HCT116 (cell line): ENCODE measurements at regions not wholly inside any gene's neighbourhood (a gene's known extent, or its start where the extent isn't known, plus 50 kb on each side); places are given as distances from the start of the nearest gene placed in this dataset.

Source experiments
- ATAC-seq: fragments of 200-7000 bp; cut with Tn5 transposase; 2 replicates; pipeline ENCODE4 v1.9.1; 2020; ENCODE audit warnings: mild to moderate bottlenecking, moderate library complexity
- BruUV-seq: library from RNA; stranded (reverse); fragments of 400-500 nt; replicated peaks from 2 replicates; lab custom pipeline; 2021; lab: Mats Ljungman, UMichigan
- CTCF ChIA-PET: fragments of 300-600 bp; sonication (Branson Sonifier 250); formaldehyde crosslinking; loops from one replicate; lab custom pipeline; 2021; ENCODE audit warnings: antibody characterized with exemption; lab: Charles Lee
- POLR2A ChIA-PET: fragments of 300-600, 350-600 bp; sonication (Branson Sonifier 250); formaldehyde crosslinking; loops from one replicate; lab custom pipeline; 2021; ENCODE audit warnings: antibody characterized with exemption; lab: Charles Lee
- RAD21 ChIA-PET, 2 experiments: fragments of 300-600 bp; sonication (Branson Sonifier 250); formaldehyde crosslinking; loops; one replicate each; lab custom pipeline; 2023; ENCODE audit warnings: low total read pairs in 2 of 2; ENCODE audit not compliant: uncharacterized antibody in 2 of 2, unreplicated experiment in 2 of 2, low non-redundant PET in 1 of 2; lab: Charles Lee
- DNase-seq: peaks from one replicate; pipeline ENCODE4 v3.0.0-alpha.2; 2010; ENCODE audit warnings: low read depth, low spot score
- H2AFZ ChIP-seq: fragments of 200-600 bp; shearing (Covaris generic), sonication (generic); 2 replicates; pipeline ENCODE4 v1.6.1; 2017; ENCODE audit warnings: low read depth, mixed run types, mixed read lengths, antibody characterized with exemption, low read length; ENCODE audit not compliant: poor library complexity, severe bottlenecking
- H3K27ac ChIP-seq: 2 replicates; pipeline ENCODE4 v1.5.1; 2012; ENCODE audit warnings: low read depth, low read length
- H3K27me3 ChIP-seq: fragments of 200-600 bp; sonication (generic); 2 replicates; pipeline ENCODE4 v1.6.1; 2016; ENCODE audit warnings: mixed run types, low read length, mixed read lengths; ENCODE audit not compliant: insufficient read depth
- H3K36me3 ChIP-seq, 2 experiments: fragments of 200-500 bp in 1 of 2; fragments of 200-600 bp in 1 of 2; sonication (Bioruptor generic) in 1 of 2; sonication (generic) in 1 of 2; 2 replicates each; pipeline versions ENCODE4 v1.5.1 to v1.6.1; 2014 to 2016; ENCODE audit warnings: low read length in 2 of 2, inconsistent platforms in 1 of 2, mixed read lengths in 1 of 2, mixed run types in 1 of 2; ENCODE audit not compliant: insufficient read depth in 2 of 2, control insufficient read depth in 1 of 2
- H3K4me1 ChIP-seq, 2 experiments: fragments of 200-600 bp in 1 of 2; sonication (generic) in 1 of 2; 2 replicates each; pipeline versions ENCODE4 v1.5.1 to v1.6.1; 2012 to 2017; ENCODE audit warnings: low read length in 2 of 2, inconsistent platforms in 1 of 2, mild to moderate bottlenecking in 1 of 2, mixed read lengths in 1 of 2, mixed run types in 1 of 2, moderate library complexity in 1 of 2; ENCODE audit not compliant: insufficient read depth in 2 of 2, control insufficient read depth in 1 of 2
- H3K4me2 ChIP-seq: fragments of 200-600 bp; sonication (generic); 2 replicates; pipeline ENCODE4 v1.6.1; 2017; ENCODE audit warnings: mixed run types, low read length, mixed read lengths
- H3K4me3 ChIP-seq, 2 experiments: fragments of 200-600 bp in 1 of 2; sonication (generic) in 1 of 2; replicated peaks in 1 of 2; 2 replicates each; pipeline ENCODE4 v1.5.1; 2011 to 2016; ENCODE audit warnings: low read length in 2 of 2, control low read depth in 1 of 2, low read depth in 1 of 2, mild to moderate bottlenecking in 1 of 2, mixed read lengths in 1 of 2, mixed run types in 1 of 2
- H3K79me2 ChIP-seq: fragments of 200-600 bp; sonication (generic); 2 replicates; pipeline ENCODE4 v1.6.1; 2017; ENCODE audit warnings: mild to moderate bottlenecking, mixed run types, low read length, moderate library complexity, mixed read lengths; ENCODE audit not compliant: insufficient read depth
- H3K9ac ChIP-seq: fragments of 200-600 bp; sonication (generic); 2 replicates; pipeline ENCODE4 v1.6.1; 2016; ENCODE audit warnings: low read length, mixed read lengths
- H3K9me2 ChIP-seq: fragments of 200-600 bp; sonication (generic), shearing (Covaris generic); 2 replicates; pipeline ENCODE4 v1.6.1; 2017; ENCODE audit warnings: mixed run types, mild to moderate bottlenecking, moderate library complexity; ENCODE audit not compliant: insufficient read depth
- H3K9me3 ChIP-seq, 2 experiments: fragments of 200-500 bp in 1 of 2; fragments of 200-600 bp in 1 of 2; sonication (Bioruptor generic) in 1 of 2; sonication (generic) in 1 of 2; 2 replicates each; pipeline ENCODE4 v1.6.1; 2014 to 2017; ENCODE audit warnings: low read length in 2 of 2, mixed read lengths in 2 of 2, inconsistent platforms in 1 of 2, low read depth in 1 of 2, mild to moderate bottlenecking in 1 of 2, mixed run types in 1 of 2, moderate library complexity in 1 of 2; ENCODE audit not compliant: control insufficient read depth in 1 of 2, insufficient read depth in 1 of 2
- H4K20me1 ChIP-seq: fragments of 200-600 bp; sonication (generic), shearing (Covaris generic); 2 replicates; pipeline ENCODE4 v1.6.1; 2017; ENCODE audit warnings: mixed run types, mild to moderate bottlenecking, moderate library complexity; ENCODE audit not compliant: insufficient read depth
- ATF3 ChIP-seq: IDR thresholded peaks from 2 replicates; pipeline ENCODE4 v1.6.1; 2012
- CBX3 ChIP-seq: IDR thresholded peaks from 2 replicates; pipeline ENCODE4 v1.6.1; 2012; ENCODE audit warnings: low read depth
- CEBPB ChIP-seq: IDR thresholded peaks from 2 replicates; pipeline ENCODE4 v1.6.1; 2012; ENCODE audit warnings: low read depth
- EGR1 ChIP-seq: IDR thresholded peaks from 2 replicates; pipeline ENCODE4 v1.6.1; 2012; ENCODE audit warnings: low read depth
- ELF1 ChIP-seq: IDR thresholded peaks from 2 replicates; pipeline ENCODE4 v1.6.1; 2012; ENCODE audit warnings: low read depth, borderline replicate concordance
- EZH2 ChIP-seq: fragments of 200-600 bp; sonication (generic); IDR thresholded peaks from 2 replicates; pipeline ENCODE4 v1.6.1; 2017; ENCODE audit warnings: antibody characterized with exemption, mixed run types
- FOSL1 ChIP-seq: IDR thresholded peaks from 2 replicates; pipeline ENCODE4 v1.6.1; 2012; ENCODE audit warnings: low read depth
- JUND ChIP-seq: IDR thresholded peaks from 2 replicates; pipeline ENCODE4 v1.6.1; 2012
- MAX ChIP-seq: IDR thresholded peaks from 2 replicates; pipeline ENCODE4 v1.6.1; 2012
- POLR2A ChIP-seq: IDR thresholded peaks from 2 replicates; pipeline ENCODE4 v1.7.0; 2011; ENCODE audit warnings: borderline replicate concordance; ENCODE audit not compliant: insufficient read depth, insufficient read length; ENCODE audit errors: extremely low read depth
- RAD21 ChIP-seq: IDR thresholded peaks from 2 replicates; pipeline ENCODE4 v1.6.1; 2012; ENCODE audit warnings: low read depth, mild to moderate bottlenecking
- REST ChIP-seq: IDR thresholded peaks from 2 replicates; pipeline ENCODE4 v1.6.1; 2012; ENCODE audit warnings: low read depth
- SIN3A ChIP-seq: IDR thresholded peaks from 2 replicates; pipeline ENCODE4 v1.6.1; 2012; ENCODE audit warnings: low read depth
- SP1 ChIP-seq: IDR thresholded peaks from 2 replicates; pipeline ENCODE4 v1.6.1; 2012; ENCODE audit warnings: low read depth
- SRF ChIP-seq: IDR thresholded peaks from 2 replicates; pipeline ENCODE4 v1.6.1; 2012; ENCODE audit warnings: low read depth
- TCF7L2 ChIP-seq: IDR thresholded peaks from 2 replicates; pipeline ENCODE4 v1.7.0; 2011; ENCODE audit warnings: borderline replicate concordance, inconsistent platforms; ENCODE audit not compliant: insufficient read depth, insufficient read length; ENCODE audit errors: extremely low read depth
- YY1 ChIP-seq: IDR thresholded peaks from 2 replicates; pipeline ENCODE4 v1.6.1; 2011; ENCODE audit warnings: low read length, low read depth, moderate library complexity, mild to moderate bottlenecking; ENCODE audit not compliant: insufficient replicate concordance; ENCODE audit errors: extremely low read depth
- ZFX ChIP-seq: fragments of 450-650 bp; IDR thresholded peaks from 2 replicates; pipeline ENCODE4 v1.6.1; 2017
- ZNF274 ChIP-seq: fragments of 200-500 bp; sonication (Bioruptor generic); IDR thresholded peaks from 2 replicates; pipeline ENCODE4 v1.6.1; 2014; ENCODE audit warnings: mild to moderate bottlenecking, low read depth, low read length, inconsistent platforms
- intact Hi-C: fragments of 100-400 bp; cut with micrococcal nuclease; formaldehyde crosslinking; loops from 2 replicates; pipeline ENCODE4 v1.10.0; 2022

GRCh38 chr2:236946871-236947270 is 138.8 kb upstream of the COPS8 start:
- POLR2A ChIA-PET = no interaction called here
- H3K27me3 ChIP-seq = 0 out of 2 replicates have a peak, but pooled peaks cover 9% of the 10 kb centered on the region
- no peak for DNase-seq
- H3K9me3 ChIP-seq = no peaks in the 10 kb centered on the region
- no peak overlapping the region for H3K9ac ChIP-seq
- no peak overlapping the region for H3K4me2 ChIP-seq
- no peak overlapping the region for H3K27ac ChIP-seq
- no peak overlapping the region for H3K4me3 ChIP-seq
- H3K4me1 ChIP-seq = no peaks in the 10 kb centered on the region
- H4K20me1 ChIP-seq = no peaks in the 10 kb centered on the region
- no peak overlapping the region for H2AFZ ChIP-seq
- no peak for TF ChIP-seq MAX
- TF ChIP-seq POLR2A = no peak
- no peak for TF ChIP-seq CBX3
- no peak for TF ChIP-seq YY1
- no peak for TF ChIP-seq SIN3A
- TF ChIP-seq ZNF274 = no peak
- TF ChIP-seq ELF1 = no peak
- TF ChIP-seq JUND = no peak
- no peak for TF ChIP-seq CEBPB
- no peak for TF ChIP-seq SRF
- TF ChIP-seq, all 23 proteins: peak for 0
- Histone ChIP-seq H3K79me2 (no peaks in the 10 kb centered on the region), H3K36me3 (no peaks in the 10 kb centered on the region), H3K9me2 (no peaks in the 10 kb centered on the region)
- ATAC-seq = no peak
- no TSS peak for BruUV-seq
- RAD21 ChIA-PET = no interaction called here
- intact Hi-C loops = no loop called here
- CTCF ChIA-PET = no interaction called here

- Histone ChIP-seq H3K4me2 (no peak overlapping the region), H3K27ac (no peak overlapping the region), H3K4me1 (no peaks in the 10 kb centered on the region), H3K9me3 (no peaks in the 10 kb centered on the region), H3K9ac (no peak overlapping the region), H3K9me2 (no peaks in the 10 kb centered on the region), H2AFZ (no peak overlapping the region), H3K4me3 (no peak overlapping the region), H3K27me3 (0 out of 2 replicates have a peak, but pooled peaks cover 9% of the 10 kb centered on the region), H3K36me3 (no peaks in the 10 kb centered on the region), H4K20me1 (no peaks in the 10 kb centered on the region), H3K79me2 (no peaks in the 10 kb centered on the region)
- ATAC-seq (no peak), DNase-seq (no peak)
- ChIA-PET CTCF (no interaction called here), POLR2A (no interaction called here), RAD21 (no interaction called here)
- intact Hi-C loops = no loop called here
- TF ChIP-seq SIN3A (no peak), ATF3 (no peak), YY1 (no peak), ZFX (no peak), MAX (no peak), CEBPB (no peak), TCF7L2 (no peak), EZH2 (no peak), ZNF274 (no peak), FOSL1 (no peak), SP1 (no peak), REST (no peak), RAD21 (no peak), JUND (no peak), CBX3 (no peak), POLR2A (no peak), EGR1 (no peak)
- BruUV-seq = no TSS peak
These were observed 138.4 kb upstream of the COPS8 start for GRCh38 chr2:236947294-236947693.
